ENCODE measurements at regions not wholly inside any gene's neighbourhood (a gene's known extent, or its start where the extent isn't known, plus 50 kb on each side); places are given as distances from the start of the nearest gene placed in this dataset.
"Not testable (repeated sequence)": the region's sequence is repeated elsewhere in the genome, so short reads cannot be mapped to it uniquely, and the experiment has no call there.

GRCh38 chrX:111041018-111041462 lies 55.0 kb upstream of the PAK3 start:
- DNase-seq (ENCODE audit: low read depth, low spot score) = no peak

GRCh38 chrX:111040377-111041017 lies 55.5 kb upstream of the PAK3 start:
- no peak for DNase-seq (ENCODE audit: low read depth, low spot score)

GRCh38 chrX:111039606-111040005 lies 56.4 kb upstream of the PAK3 start:
- DNase-seq (ENCODE audit: low read depth, low spot score) = no peak

- no peak for DNase-seq (ENCODE audit: low read depth, low spot score)
Observed at GRCh38 chrX:111035991-111036390, 60.0 kb upstream of the PAK3 start.

- DNase-seq (ENCODE audit: low read depth, low spot score) = no peak
Observed at GRCh38 chrX:111035256-111035655, 60.7 kb upstream of the PAK3 start.

GRCh38 chrX:111022998-111023397 lies 73.0 kb upstream of the PAK3 start:
- DNase-seq (ENCODE audit: low read depth, low spot score) = not testable (repeated sequence)

- DNase-seq (ENCODE audit: low read depth, low spot score) = no peak
Observed at GRCh38 chrX:111020283-111020682, 75.7 kb upstream of the PAK3 start.

- DNase-seq (ENCODE audit: low read depth, low spot score) = no peak
Observed at GRCh38 chrX:111013778-111014455, 82.1 kb upstream of the PAK3 start.

GRCh38 chrX:111010111-111010510 lies 85.9 kb upstream of the PAK3 start:
- DNase-seq (ENCODE audit: low read depth, low spot score) = no peak

GRCh38 chrX:111009256-111009655 lies 86.7 kb upstream of the PAK3 start:
- DNase-seq (ENCODE audit: low read depth, low spot score) = no peak

GRCh38 chrX:111008126-111008525 lies 87.9 kb upstream of the PAK3 start:
- DNase-seq (ENCODE audit: low read depth, low spot score) = no peak

GRCh38 chrX:111007238-111007637 lies 88.8 kb upstream of the PAK3 start:
- DNase-seq (ENCODE audit: low read depth, low spot score) = no peak

- no peak for DNase-seq (ENCODE audit: low read depth, low spot score)
Observed at GRCh38 chrX:111006116-111006515, 89.9 kb upstream of the PAK3 start.

GRCh38 chrX:111005166-111005565 lies 90.8 kb upstream of the PAK3 start:
- no peak for DNase-seq (ENCODE audit: low read depth, low spot score)

- DNase-seq (ENCODE audit: low read depth, low spot score) = no peak
Observed at GRCh38 chrX:111003118-111003517, 92.9 kb upstream of the PAK3 start.

- DNase-seq (ENCODE audit: low read depth, low spot score) = no peak
Observed at GRCh38 chrX:110992611-110993010, 103.4 kb upstream of the PAK3 start.

GRCh38 chrX:110989869-110990268 lies 106.1 kb upstream of the PAK3 start:
- no peak for DNase-seq (ENCODE audit: low read depth, low spot score)

GRCh38 chrX:110989447-110989846 lies 106.5 kb upstream of the PAK3 start:
- DNase-seq (ENCODE audit: low read depth, low spot score) = no peak

GRCh38 chrX:110987292-110987691 lies 108.7 kb upstream of the PAK3 start:
- no peak for DNase-seq (ENCODE audit: low read depth, low spot score)

- DNase-seq (ENCODE audit: low read depth, low spot score) = no peak
Observed at GRCh38 chrX:110985470-110985869, 110.5 kb upstream of the PAK3 start.

GRCh38 chrX:110983024-110983423 lies 113.0 kb upstream of the PAK3 start:
- no peak for DNase-seq (ENCODE audit: low read depth, low spot score)

- no peak for DNase-seq (ENCODE audit: low read depth, low spot score)
Observed at GRCh38 chrX:110966839-110967238, 129.2 kb upstream of the PAK3 start.

GRCh38 chrX:110966091-110966454 lies 129.9 kb upstream of the PAK3 start:
- DNase-seq (ENCODE audit: low read depth, low spot score) = no peak
